ENCODE measurements at regions not wholly inside any gene's neighbourhood (a gene's known extent, or its start where the extent isn't known, plus 50 kb on each side); places are given as distances from the start of the nearest gene placed in this dataset.

DNA sequence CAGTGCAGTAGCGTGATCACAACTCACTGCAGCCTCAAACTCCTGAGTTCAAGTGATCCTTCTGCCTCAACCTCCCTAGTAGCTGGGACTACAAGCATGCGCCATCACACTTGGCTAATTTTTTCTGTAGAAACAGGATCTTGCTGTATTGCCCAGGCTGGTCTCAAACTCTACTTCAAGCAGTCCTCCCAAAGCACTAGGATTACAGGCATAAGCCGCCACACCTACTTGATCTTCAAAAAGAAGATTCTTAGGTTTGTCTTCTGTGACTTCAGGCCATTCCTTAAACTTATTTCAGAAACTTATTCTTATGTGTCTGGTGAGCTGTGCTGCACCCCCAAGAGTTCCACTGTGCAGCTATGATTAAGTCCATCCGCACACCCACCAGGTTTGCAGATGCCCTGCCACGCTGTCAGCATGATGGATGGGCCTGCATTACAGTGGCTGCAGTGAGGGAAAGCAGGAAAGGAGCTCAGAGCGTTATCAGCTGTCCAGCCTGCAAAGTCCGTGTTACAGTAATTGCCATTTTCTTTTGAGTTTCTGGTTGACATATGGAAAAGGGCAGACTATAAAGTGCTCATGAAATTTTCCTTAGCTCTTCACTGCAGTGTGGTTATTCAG is 146.6 kb downstream of the AASDH start:
- DNase-seq (ENCODE audit: low spot score) = no peak

DNA sequence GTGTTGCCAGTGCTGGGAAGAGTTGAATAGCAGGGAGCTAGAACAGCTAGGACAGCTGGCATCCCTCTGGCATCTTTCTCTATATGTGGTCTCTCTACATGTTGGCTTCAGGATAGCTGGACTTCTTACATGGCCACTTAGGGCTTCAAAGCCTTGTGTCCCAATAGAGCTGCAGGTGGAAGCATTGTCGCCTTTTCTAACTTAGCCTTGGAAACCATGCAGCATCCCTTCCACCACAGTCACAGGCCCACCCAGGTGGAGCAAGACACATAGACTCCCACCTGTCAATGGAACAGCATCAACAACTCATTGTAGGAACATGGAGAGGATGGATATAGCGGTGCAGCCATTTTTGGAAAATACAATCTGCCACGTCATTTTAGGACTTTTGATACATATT is 149.0 kb downstream of the AASDH start:
- no peak for DNase-seq (ENCODE audit: low spot score)

DNA sequence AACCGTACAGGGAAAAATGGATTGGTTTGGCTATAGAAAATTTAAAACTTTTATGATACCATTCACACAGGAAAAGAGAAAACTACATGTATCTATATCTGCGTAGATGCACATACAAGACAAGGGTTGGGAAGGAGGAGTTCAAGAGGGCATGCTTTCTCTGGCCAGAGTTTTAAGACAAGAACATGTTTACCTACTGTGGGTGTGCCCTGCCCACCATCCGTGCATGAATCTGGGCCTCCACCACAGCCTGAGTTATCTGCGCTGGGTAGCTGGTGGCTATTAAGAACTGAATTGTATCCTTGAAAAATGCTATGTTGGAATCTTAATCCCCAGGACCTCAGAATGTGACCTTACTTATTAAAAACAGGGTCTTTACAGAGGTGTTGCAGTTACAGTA is 151.6 kb downstream of the AASDH start:
- DNase-seq (ENCODE audit: low spot score) = no peak

DNA sequence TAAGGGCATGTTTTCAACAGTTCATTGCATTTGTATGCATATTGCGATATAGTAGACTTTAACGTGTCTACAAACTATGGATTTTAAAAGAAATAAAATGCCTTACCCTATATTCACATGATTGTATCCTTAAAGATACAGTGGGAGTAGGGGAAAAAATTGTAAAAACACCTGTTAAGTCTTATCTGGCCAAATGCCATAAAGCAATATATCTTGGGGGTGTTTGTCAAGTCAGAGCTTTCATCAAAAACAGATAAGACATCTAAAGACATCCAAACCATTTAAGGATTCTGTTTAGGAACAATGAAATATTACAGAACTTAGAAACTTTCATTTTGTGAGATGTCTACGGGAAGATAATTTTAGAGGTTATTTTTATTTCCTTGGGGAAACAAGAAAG is 152.3 kb downstream of the AASDH start:
- DNase-seq (ENCODE audit: low spot score) = no peak

DNA sequence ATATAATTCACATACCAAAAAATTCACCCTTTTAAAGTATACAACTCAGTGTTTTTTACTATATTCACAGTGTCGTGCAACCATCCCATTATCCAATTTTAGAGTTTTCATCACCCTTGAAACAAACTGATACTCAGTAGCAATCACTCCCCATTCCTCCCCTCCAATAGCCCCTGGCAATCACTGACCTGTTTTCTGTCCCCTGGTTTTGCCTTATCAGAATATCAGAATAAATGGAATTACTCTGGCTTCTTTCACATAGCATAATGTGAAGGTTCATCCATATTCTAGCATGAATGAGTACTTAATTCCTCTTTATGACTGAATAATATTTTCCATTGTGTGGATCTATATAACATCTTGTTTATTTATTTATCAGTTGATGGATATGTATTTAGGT is 153.2 kb downstream of the AASDH start:
- no peak for DNase-seq (ENCODE audit: low spot score)

DNA sequence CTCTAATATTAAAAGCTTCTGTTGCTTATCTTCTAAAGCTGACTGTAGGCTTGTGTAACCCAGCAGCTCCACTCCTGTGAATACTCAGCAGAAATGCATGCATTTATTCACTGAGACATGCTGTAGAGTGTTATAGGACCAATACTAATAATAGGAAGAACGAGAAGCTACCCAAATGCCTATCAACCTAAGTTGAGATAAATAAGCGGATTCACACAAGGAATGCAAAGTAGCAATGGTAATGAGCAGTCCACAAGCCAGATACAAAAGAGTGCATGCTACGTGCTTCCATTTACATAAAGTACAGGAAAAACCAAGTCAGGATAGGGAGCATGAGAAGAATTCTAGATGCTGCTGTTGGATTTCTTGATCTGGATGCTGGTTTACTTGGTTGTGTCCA is 155.9 kb downstream of the AASDH start:
- no peak for DNase-seq (ENCODE audit: low spot score)

DNA sequence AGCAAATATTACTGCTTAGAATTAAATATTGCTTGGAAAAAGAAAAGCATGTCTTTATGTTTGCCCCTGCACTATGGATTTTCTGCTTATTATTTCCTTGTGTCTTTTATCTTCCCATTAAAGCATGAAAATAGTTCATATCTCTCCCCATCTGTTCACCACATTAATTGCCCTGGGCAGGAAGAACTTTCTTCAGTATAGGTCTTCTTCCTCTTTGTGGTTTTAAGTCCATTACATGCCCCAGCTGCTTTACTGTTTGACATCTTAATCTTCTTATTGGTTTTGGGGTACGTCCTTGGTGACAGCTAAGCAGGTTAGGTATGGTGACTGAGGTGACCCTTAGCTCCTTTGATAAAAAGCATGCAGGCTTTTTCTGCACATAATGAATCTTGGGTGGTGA is 157.3 kb downstream of the AASDH start:
- no peak for DNase-seq (ENCODE audit: low spot score)

DNA sequence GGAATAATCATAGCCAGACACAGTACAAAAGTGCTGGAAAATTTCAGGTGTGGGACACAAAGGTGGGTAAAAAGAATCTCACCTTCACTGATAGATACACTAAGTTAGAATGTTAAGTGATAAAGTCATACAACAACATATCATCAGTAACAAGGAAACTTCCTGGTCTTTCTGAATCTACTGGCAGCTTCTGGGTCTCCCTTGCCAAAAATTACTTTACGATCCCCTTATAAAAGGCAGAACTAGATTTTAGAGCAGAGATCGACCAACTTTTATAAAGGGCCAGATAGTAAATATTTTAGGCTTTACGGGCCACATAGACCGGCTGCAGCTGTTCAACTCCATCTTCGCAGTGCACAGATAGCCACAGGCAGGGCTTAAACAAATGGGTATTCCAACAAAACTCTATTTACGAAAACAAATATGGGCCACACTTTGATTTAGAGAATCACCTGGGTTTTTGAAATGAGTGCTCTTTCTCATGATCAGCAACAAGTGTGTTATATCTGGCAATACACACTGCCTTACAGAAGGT is 159.9 kb downstream of the AASDH start:
- DNase-seq (ENCODE audit: low spot score) = no peak

DNA sequence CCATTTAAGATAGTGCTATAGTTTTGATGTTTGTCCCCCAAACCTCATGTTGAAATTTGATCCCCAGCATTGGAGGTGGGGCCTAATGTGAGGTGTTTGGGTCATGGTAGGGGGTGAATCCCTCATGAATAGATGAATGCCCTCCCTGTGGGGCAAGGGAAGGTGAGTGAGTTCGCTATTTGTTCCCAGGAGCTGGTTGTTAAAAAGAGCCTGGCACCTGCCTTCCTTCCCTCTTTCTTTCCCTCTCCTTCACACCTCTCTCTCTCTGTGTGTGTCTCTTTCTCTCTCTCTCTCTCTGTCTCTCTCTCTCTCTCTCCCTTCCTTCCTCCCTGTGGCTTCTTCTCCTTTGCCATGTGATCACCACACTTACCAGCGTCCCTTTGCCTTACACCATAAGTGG is 160.7 kb downstream of the AASDH start:
- DNase-seq (ENCODE audit: low spot score) = no peak

DNA sequence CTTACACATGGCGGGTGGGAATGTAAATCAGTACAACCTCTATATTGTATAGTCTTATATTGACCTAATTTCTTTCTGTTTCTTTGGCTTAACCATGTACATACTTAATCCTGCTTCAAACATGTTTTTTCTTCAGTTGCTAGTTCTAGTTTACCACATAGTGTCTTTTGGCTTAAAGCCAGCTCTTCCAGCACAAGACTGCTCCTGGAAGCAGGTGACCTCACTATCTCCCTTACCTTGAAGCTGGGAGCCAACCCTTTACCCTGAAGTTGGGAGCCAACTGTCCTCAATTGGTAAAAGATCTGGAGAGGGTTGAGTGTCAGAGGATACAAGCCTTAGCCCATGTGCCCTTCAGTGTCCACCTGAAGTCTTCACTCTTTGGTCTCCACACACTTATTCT is 162.7 kb downstream of the AASDH start:
- no peak for DNase-seq (ENCODE audit: low spot score)

DNA sequence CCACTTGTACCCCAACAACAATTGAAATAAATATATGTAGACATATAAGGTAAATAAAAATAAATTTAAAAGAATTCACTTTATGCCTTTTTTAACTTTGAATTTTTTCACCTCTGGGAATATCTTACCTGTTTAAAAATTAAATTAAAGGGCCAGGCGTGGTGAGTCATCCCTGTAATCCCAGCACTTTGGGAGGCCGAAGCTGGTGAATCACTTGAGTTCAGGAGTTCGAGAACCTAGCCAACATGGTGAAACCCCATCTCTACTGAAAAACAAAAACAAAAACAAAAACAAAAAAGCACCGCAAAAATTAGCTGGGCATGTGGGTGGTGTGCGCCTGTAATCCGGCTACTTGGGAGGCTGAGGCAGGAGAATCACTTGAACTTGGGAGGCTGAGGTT is 164.8 kb downstream of the AASDH start:
- no peak for DNase-seq (ENCODE audit: low spot score)

DNA sequence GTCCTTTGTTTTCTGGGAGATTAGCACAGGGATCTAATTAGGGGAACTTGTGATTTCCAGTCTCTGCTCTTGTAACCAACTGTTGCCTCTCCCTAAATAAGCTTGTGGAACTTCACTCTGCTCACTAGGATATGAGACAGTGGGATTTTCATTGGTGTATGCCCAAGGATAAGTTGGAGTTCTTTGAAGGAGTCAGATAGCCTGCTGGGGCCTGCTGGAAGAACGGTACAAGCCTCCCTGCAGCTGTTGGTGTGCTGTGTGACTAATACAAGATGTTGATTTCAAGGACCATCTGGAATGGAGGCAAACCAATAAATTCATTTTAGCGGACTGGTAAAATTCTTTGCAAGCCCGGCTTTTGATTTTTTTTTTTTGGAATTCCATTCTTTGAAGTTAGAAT is 167.0 kb downstream of the AASDH start:
- DNase-seq (ENCODE audit: low spot score) = no peak

DNA sequence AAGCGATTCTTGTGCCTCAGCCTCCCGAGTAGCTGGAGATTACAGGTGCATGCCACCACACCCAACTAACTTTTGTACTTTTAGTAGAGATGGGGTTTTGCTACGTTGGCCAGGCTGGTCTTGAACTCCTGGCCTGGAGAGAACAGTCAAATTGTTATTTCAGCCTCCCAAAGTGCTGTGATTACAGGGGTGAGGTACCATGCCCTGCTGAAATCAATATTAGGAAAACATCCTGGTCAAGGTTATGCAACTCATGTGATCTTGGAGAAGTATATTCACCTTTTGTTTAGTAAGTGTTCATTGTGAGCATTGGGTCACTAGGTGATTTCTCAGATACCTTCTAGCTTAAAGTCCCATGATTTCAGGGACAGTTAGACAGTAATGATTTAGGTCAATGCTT is 167.8 kb downstream of the AASDH start:
- no peak for DNase-seq (ENCODE audit: low spot score)

DNA sequence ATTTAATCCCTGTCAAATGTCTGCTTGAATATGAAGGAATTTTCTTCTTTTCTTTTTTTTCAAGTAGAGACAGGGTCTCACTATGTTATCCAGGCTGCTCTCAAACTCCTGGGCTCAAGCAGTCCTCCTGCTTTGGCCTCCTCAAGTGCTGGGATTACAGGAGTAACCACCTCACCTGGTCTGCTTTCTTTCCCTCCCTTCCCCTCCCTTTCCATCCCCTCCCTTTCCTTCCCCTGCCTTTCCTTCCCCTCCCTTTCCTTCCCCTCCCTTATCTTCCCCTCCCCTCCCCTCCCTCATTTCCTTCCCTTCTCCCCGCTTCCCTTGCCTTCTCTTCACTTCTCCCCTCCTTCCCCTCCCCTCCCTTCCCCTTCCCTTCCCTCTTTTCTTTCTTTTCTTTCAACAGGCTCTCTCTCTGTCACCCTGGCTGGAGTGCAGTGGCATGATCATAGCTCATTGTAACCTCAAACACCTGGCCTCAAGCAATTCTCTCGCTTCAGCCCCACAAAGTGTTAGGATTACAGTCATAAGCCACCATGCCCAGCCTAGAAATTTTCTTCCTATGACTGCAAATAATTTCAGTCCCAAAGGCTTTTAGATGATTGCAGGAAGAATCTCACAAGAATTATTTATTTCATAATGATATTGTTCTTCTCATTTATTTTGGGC is 168.9 kb downstream of the AASDH start:
- DNase-seq (ENCODE audit: low spot score) = no peak

DNA sequence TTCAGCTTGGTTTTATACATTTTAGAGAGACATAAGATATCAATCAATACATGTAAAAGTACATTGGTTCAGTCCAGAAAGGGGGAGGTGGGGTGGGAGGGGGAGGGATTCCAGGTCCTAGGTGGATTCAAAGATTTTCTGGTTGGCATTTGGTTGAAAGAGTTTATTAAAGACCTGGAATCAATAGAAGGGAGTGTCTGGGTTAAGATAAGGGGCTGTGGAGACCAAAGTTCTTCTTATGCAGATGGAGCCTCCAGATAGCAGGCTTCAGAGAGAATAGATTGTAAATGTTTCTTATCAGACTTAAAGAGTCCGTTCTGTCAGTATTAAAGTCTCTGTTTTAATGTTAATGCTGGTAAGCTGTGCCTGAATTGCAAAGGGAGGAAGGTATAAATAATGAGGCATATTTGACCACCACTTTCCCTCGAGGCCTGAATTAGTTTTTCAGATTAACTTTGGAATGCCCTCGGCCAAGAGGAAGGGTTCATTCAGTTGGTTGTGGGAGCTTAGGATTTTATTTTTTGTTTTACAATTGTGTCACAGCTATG is 169.9 kb downstream of the AASDH start:
- no peak for DNase-seq (ENCODE audit: low spot score)

DNA sequence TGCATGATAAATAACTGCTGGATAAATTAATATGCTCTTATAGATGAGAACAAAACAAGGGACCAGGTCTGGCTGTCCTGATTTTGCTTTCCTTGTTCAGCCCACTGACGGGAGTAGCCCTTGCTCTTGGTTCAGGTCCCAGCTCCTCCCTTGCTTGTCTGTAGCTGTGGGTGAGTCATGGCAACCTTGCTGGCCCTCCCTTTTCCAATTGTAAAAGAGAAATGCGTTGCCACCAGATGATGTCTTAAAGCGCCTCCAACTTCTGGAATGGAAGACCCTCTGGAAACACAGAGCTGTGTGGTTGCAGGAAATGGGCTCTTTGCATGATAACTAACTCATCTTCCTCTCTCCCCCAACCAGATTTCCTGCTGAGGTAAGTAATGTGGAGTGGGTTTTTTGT is 171.4 kb downstream of the AASDH start:
- DNase-seq (ENCODE audit: low spot score) = no peak

DNA sequence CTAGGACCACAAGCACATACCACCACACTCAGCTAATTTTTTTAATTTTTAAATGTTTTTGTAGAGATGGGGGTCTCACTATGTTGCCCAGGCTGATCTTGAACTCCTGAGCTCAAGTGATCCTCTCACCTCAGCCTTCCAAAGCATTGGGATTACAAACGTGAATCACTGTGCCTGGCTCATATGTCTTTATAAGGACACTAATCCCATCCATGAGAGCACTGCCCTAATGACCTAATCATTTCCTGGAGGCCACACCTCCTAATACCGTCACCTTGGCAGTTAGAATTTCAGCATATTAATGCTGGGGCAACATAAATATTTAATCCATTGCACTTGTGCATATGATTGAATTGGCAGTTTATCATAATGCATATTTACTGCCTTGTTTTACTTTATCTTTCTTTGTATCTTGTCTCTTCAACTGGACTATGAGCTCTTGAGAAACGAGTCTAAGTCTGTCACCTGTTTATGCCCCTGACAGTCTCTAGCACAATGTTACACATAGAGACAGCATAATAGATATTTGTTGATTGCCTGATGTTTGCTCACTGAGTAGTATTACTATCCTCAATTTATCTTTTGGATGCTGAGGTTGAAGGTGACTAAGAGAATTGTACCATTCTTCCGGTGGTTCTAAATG is 172.0 kb downstream of the AASDH start:
- DNase-seq (ENCODE audit: low spot score) = no peak

DNA sequence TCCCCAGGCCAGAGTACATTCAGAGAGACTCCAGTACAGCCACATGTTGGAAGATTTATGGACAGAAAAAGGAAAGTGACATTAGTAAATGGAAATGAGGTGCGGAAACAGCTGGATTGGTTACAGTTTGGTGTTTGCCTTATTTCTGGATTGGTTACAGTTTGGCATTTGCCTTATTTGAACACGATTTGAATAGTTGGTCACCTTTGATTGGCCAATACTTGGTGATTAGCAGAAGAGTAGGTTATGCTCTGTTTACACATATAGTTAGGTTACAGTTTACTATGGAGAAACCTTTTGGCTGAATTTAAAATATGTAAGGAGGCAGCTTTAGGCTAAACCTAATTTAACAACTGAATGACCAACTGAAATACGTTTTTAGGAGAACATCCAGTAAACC is 173.7 kb downstream of the AASDH start:
- DNase-seq (ENCODE audit: low spot score) = no peak

DNA sequence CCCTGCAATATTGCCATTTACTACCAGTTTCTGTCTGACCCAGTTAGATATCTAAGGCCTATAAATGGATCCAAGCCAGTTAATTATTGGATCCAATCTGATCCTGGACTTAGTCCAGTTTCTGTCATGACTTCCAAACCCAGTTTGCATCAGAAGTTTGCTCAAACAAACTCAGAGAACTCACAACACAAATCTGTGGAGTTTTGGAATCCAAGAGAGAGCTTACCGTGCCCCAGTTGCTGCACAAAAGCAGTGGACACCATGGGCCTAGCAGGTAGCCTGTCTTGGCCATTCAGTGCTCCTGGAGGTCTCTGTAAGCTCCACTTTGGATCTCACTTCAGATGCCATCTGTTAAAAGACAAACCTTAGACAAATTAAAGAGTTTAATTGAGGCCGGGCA is 174.5 kb downstream of the AASDH start:
- DNase-seq (ENCODE audit: low spot score) = no peak

DNA sequence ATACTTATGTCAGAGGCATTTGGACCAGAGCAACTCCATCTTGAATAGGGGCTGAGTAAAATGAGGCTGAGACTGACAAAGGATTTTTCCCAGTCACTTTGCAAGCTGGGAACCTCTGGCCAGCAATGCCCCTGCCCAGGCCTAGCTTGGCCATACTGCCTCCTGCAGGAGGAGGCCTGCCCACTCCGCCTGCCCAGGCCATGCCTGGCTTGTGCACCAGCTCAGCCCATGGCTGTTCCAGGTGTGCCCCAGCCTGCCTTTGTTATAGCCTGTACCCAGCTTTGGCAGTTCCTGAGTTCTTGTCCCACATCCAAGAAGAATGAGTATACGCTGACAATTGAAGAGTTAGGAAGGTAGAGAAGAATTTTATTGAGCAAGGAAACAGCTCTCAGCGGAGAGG is 176.1 kb downstream of the AASDH start:
- DNase-seq (ENCODE audit: low spot score) = no peak

DNA sequence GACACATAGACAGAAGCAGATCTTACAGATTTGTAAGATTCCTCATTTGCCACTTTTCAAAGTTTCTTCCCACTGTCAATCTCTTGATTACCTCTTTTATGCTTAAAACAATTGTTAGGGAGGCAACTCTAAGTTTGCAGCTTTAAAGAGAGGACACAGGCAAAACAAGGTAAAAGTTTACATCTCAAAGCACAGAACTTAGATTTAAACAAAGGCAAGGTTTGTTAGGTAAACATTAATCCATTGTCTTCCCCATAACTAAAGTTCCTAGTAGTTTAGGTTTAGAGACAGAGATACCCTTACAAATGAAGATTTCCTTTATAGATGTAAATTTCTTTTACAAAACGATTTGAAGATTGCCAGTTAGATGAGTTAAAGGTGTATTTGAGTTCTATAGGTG is 176.9 kb downstream of the AASDH start:
- DNase-seq (ENCODE audit: low spot score) = no peak

DNA sequence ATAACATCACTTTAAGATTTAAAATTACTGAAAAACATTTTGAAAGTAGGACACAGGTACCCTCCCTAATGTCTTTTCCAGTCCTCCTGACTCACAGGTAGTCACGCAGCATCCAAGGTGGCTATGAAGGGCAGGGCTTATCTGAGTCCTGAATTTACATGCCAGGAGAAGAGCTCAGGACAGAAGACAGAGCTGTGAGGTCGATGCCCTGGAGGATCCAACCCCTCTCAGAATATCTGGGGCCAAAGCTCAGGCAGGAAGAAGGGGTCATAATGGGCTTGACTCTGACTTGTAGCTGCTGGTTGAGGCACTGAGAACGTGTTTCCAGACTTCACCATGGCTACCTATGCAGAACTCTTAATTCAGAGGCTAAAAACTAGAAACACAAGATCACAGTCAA is 177.5 kb downstream of the AASDH start:
- DNase-seq (ENCODE audit: low spot score) = no peak

DNA sequence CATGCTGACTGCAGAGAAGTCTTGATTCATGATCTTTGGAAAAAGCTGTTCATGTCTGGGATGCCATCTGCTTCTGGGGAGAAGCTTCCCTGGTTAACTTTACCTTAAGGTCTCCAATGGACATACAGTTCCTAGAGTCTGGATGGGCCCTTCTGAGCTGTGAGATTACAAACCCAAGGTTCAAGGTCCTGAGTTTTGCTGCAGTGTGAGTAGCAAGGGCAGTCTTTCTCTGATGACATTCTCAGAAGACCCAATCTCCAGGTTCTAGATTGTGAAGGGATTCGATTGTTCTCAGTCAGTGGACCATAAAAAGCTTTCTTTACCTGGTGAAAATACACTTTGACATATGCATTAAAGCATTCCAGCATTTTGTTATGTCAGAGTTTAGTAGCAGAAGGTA is 179.2 kb downstream of the AASDH start:
- DNase-seq (ENCODE audit: low spot score) = no peak
